ENCODE measurements at regions not wholly inside any gene's neighbourhood (a gene's known extent, or its start where the extent isn't known, plus 50 kb on each side); places are given as distances from the start of the nearest gene placed in this dataset.

- TF ChIP-seq, protein P1, sequence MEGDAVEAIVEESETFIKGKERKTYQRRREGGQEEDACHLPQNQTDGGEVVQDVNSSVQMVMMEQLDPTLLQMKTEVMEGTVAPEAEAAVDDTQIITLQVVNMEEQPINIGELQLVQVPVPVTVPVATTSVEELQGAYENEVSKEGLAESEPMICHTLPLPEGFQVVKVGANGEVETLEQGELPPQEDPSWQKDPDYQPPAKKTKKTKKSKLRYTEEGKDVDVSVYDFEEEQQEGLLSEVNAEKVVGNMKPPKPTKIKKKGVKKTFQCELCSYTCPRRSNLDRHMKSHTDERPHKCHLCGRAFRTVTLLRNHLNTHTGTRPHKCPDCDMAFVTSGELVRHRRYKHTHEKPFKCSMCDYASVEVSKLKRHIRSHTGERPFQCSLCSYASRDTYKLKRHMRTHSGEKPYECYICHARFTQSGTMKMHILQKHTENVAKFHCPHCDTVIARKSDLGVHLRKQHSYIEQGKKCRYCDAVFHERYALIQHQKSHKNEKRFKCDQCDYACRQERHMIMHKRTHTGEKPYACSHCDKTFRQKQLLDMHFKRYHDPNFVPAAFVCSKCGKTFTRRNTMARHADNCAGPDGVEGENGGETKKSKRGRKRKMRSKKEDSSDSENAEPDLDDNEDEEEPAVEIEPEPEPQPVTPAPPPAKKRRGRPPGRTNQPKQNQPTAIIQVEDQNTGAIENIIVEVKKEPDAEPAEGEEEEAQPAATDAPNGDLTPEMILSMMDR (IDR thresholded peaks at IDR 0.05) = no peak
- TF ChIP-seq POLR2A (IDR thresholded peaks at IDR 0.05) (no peak), POLR2AphosphoS5 (IDR thresholded peaks at IDR 0.05) (no peak)
Observed at GRCh38 chr2:225739328-225739727, 339.8 kb downstream of the NYAP2 start.
